ENCODE measurements at regions not wholly inside any gene's neighbourhood (a gene's known extent, or its start where the extent isn't known, plus 50 kb on each side); places are given as distances from the start of the nearest gene placed in this dataset.

DNA sequence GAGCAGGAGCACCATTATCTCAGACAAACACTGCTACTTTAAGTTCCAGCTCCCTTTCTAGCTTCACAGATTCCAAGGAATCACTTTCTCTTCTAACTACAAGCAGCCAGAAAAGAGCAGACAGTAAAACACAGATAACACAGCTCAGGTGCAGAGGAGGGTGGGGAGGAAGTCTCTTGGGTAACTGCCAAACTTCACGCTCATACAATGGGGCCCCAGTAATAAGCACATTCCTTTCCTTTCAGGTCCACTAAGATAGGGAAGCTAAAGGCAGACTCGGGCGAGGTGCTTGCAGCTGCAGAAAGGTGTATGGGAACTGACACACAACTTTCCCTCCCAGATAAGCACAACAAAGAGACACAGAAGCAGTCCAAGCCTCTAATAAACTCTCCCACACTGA, 69.2 kb upstream of the OR9G4 start:
- H3K27me3 ChIP-seq (ENCODE audit: control insufficient read depth, insufficient read depth, low read length): no peaks in the 10 kb centered on the region
- no peaks in the 10 kb centered on the region for H3K4me1 ChIP-seq (ENCODE audit: control insufficient read depth, insufficient read depth, low read length)
- no peak overlapping the region for H3K27ac ChIP-seq (ENCODE audit: low read depth, low read length)
- H3K9ac ChIP-seq (ENCODE audit: low read length): no peak overlapping the region
- H3K4me3 ChIP-seq (ENCODE audit: low read length): no peak overlapping the region
- H3K36me3 ChIP-seq (ENCODE audit: control insufficient read depth, insufficient read depth, low read length): no peaks in the 10 kb centered on the region

DNA sequence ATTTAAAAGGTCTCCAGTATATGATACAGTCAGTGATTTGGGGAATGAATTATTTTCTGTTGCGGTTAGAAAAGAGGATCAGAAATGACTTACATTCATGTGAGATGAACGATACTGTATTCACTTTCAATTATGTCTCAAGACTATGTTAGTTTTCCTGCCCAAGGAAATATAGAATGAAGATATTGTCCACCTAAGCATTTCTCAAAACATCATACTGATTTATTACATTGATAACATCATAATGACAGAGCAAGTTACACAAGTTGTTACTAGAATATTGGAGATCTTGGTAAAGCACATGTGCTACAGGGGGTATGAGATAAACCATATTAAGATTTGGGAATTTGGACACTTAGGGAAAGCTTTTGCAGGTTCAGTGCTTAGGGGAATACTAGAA, 67.8 kb upstream of the OR9G4 start:
- no peaks in the 10 kb centered on the region for H3K4me1 ChIP-seq (ENCODE audit: control insufficient read depth, insufficient read depth, low read length)
- no peak overlapping the region for H3K9ac ChIP-seq (ENCODE audit: low read length)
- no peak overlapping the region for H3K27ac ChIP-seq (ENCODE audit: low read depth, low read length)

DNA sequence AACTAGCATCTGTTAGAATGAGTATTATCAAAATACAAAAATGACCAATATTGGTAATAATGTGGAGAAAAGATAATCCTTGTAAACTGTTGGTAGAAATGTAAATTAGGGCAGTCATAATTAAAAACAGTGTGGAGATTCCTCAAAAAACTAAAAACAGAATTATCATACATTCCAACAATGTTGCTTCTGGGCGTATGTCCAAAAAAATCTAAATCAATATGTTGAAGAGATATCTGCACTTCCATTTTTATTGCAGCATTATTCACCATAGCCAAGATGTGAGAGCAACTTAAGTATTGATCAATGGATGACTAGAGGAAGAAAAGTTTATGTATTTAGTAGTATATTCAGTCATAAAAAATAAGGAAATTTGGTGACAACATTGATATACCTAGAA, 59.8 kb upstream of the OR9G4 start:
- no peak overlapping the region for H3K9ac ChIP-seq (ENCODE audit: low read length)
- H3K36me3 ChIP-seq (ENCODE audit: control insufficient read depth, insufficient read depth, low read length): no peaks in the 10 kb centered on the region
- H3K4me3 ChIP-seq (ENCODE audit: low read length): no peak overlapping the region
- H3K27me3 ChIP-seq (ENCODE audit: control insufficient read depth, insufficient read depth, low read length): no peaks in the 10 kb centered on the region
- no peak overlapping the region for H3K27ac ChIP-seq (ENCODE audit: low read depth, low read length)
- H3K4me1 ChIP-seq (ENCODE audit: control insufficient read depth, insufficient read depth, low read length): no peaks in the 10 kb centered on the region

More for the DNA sequence above, 67.8 kb upstream of the OR9G4 start:
- Histone ChIP-seq H3K4me3 (ENCODE audit: low read length) (no peak overlapping the region), H3K27me3 (ENCODE audit: control insufficient read depth, insufficient read depth, low read length) (no peaks in the 10 kb centered on the region), H3K36me3 (ENCODE audit: control insufficient read depth, insufficient read depth, low read length) (no peaks in the 10 kb centered on the region)

DNA sequence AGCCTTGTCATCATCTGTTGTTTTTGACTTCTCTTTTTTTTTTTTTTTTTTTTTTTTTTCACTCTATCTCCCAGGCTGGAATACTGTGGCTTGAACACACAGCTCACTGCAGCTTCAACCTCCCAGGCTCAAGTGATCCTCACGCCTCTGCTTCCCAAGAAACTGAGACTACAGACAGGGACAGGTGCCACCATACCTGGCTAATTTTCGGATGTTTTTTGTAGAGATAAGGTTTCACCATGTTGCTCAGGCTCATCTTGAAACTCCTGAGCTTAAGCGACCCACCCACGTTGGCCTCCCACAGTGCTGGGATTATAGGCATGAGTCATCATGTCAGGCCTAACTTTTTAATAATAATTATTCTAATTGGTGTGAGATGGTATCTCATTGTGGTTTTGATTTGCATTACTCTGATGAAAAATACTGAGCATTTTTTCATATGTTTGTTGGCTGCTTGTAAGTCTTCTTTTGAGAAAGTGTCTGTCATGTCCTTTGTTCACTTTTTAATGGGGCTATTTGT, 51.3 kb upstream of the OR9G4 start:
- Histone ChIP-seq H3K36me3 (ENCODE audit: control insufficient read depth, insufficient read depth, low read length) (no peaks in the 10 kb centered on the region), H3K4me3 (ENCODE audit: low read length) (no peak overlapping the region), H3K4me1 (ENCODE audit: control insufficient read depth, insufficient read depth, low read length) (no peaks in the 10 kb centered on the region), H3K9ac (ENCODE audit: low read length) (no peak overlapping the region), H3K27ac (ENCODE audit: low read depth, low read length) (no peak overlapping the region), H3K27me3 (ENCODE audit: control insufficient read depth, insufficient read depth, low read length) (no peaks in the 10 kb centered on the region)

All from rectal smooth muscle tissue (tissue), 1 donor.